ENCODE measurements at regions not wholly inside any gene's neighbourhood (a gene's known extent, or its start where the extent isn't known, plus 50 kb on each side); places are given as distances from the start of the nearest gene placed in this dataset.

DNA sequence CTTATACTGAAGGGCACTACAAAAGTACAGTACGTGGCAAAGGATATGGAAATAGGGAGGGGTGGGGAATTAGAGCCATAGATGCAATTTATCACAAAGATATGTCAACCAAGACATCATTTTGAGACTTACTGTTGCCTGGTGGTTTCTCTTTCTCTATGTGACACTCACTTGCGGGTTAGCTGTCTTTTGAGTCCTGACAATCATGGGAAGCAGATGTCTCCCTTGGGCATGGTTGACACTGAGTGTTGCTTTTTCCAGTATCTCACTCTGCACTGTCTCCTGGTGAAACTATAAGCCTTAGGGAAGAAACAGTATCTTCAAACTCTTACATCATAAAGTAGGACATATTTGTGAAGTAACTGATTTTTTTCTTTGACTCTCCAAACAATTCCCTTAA lies 383.5 kb upstream of the LCORL start:
- SMC1A ChIA-PET (ENCODE audit: uncharacterized antibody, unreplicated experiment) = no interaction called here
- Histone ChIP-seq H3K79me2 (ENCODE audit: control insufficient read depth, insufficient read depth, low read length) (no peaks in the 10 kb centered on the region), H3K4me1 (ENCODE audit: control insufficient read depth, insufficient read depth, low read length) (no peaks in the 10 kb centered on the region), H3K4me3 (no peak overlapping the region), H4K20me1 (ENCODE audit: control insufficient read depth, insufficient read depth) (no peaks in the 10 kb centered on the region), H3K36me3 (ENCODE audit: control insufficient read depth in 2 of 2, insufficient read depth in 2 of 2, low read length in 1 of 2) (no peaks in the 10 kb centered on the region), H3K9ac (ENCODE audit: control insufficient read depth, insufficient read depth, low read length) (no peak overlapping the region), H3K27me3 (replicated peaks in 1 of 2; ENCODE audit: control insufficient read depth in 2 of 2, insufficient read depth in 2 of 2, low read length in 1 of 2) (no peaks in the 10 kb centered on the region; a peak in 1 of 4 replicates), H3K9me3 (replicated peaks; ENCODE audit: control insufficient read depth, insufficient read depth, low read length) (no peaks in the 10 kb centered on the region), H2AFZ (ENCODE audit: control insufficient read depth, low read depth, low read length) (no peak overlapping the region), H3K4me2 (ENCODE audit: control insufficient read depth, insufficient read depth) (no peak overlapping the region), H3K27ac (ENCODE audit: control insufficient read depth, insufficient read depth) (no peak overlapping the region)
- DNase-seq (ENCODE audit: low read depth, low spot score) (no peak), ATAC-seq (no peak), FAIRE-seq (no peak)
- BruUV-seq (replicated peaks) = no TSS peak
- POLR2A ChIA-PET = no interaction called here
- CTCF ChIA-PET = no interaction called here
- WGBS (ENCODE audit: insufficient coverage, insufficient replicate concordance, low lambda C conversion rate, missing lambda C conversion rate) = 31% methylated on average over 2 of the region's 2 CpGs
- in situ Hi-C loops (cut with MboI) = no loop called here
- intact Hi-C loops (cut with micrococcal nuclease; ENCODE audit: unreplicated experiment) = no loop called here
- RAD21 ChIA-PET (ENCODE audit: unreplicated experiment) = no interaction called here
- no peak for TF ChIP-seq E2F8 (IDR thresholded peaks at IDR 0.05; ENCODE audit: low read depth, partially characterized antibody)
- no peak for TF ChIP-seq ZZZ3 (IDR thresholded peaks at IDR 0.05; ENCODE audit: control insufficient read depth, insufficient read length, low read depth)
- TF ChIP-seq, protein P1, sequence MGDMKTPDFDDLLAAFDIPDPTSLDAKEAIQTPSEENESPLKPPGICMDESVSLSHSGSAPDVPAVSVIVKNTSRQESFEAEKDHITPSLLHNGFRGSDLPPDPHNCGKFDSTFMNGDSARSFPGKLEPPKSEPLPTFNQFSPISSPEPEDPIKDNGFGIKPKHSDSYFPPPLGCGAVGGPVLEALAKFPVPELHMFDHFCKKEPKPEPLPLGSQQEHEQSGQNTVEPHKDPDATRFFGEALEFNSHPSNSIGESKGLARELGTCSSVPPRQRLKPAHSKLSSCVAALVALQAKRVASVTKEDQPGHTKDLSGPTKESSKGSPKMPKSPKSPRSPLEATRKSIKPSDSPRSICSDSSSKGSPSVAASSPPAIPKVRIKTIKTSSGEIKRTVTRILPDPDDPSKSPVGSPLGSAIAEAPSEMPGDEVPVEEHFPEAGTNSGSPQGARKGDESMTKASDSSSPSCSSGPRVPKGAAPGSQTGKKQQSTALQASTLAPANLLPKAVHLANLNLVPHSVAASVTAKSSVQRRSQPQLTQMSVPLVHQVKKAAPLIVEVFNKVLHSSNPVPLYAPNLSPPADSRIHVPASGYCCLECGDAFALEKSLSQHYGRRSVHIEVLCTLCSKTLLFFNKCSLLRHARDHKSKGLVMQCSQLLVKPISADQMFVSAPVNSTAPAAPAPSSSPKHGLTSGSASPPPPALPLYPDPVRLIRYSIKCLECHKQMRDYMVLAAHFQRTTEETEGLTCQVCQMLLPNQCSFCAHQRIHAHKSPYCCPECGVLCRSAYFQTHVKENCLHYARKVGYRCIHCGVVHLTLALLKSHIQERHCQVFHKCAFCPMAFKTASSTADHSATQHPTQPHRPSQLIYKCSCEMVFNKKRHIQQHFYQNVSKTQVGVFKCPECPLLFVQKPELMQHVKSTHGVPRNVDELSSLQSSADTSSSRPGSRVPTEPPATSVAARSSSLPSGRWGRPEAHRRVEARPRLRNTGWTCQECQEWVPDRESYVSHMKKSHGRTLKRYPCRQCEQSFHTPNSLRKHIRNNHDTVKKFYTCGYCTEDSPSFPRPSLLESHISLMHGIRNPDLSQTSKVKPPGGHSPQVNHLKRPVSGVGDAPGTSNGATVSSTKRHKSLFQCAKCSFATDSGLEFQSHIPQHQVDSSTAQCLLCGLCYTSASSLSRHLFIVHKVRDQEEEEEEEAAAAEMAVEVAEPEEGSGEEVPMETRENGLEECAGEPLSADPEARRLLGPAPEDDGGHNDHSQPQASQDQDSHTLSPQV (IDR thresholded peaks at IDR 0.05) = no peak
- TF ChIP-seq CHD4 (IDR thresholded peaks at IDR 0.05) = no peak
- TF ChIP-seq, protein P2, sequence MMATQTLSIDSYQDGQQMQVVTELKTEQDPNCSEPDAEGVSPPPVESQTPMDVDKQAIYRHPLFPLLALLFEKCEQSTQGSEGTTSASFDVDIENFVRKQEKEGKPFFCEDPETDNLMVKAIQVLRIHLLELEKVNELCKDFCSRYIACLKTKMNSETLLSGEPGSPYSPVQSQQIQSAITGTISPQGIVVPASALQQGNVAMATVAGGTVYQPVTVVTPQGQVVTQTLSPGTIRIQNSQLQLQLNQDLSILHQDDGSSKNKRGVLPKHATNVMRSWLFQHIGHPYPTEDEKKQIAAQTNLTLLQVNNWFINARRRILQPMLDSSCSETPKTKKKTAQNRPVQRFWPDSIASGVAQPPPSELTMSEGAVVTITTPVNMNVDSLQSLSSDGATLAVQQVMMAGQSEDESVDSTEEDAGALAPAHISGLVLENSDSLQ (IDR thresholded peaks at IDR 0.05) = no peak
- TF ChIP-seq, protein P3, sequence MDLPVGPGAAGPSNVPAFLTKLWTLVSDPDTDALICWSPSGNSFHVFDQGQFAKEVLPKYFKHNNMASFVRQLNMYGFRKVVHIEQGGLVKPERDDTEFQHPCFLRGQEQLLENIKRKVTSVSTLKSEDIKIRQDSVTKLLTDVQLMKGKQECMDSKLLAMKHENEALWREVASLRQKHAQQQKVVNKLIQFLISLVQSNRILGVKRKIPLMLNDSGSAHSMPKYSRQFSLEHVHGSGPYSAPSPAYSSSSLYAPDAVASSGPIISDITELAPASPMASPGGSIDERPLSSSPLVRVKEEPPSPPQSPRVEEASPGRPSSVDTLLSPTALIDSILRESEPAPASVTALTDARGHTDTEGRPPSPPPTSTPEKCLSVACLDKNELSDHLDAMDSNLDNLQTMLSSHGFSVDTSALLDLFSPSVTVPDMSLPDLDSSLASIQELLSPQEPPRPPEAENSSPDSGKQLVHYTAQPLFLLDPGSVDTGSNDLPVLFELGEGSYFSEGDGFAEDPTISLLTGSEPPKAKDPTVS (IDR thresholded peaks at IDR 0.05; ENCODE audit: low read depth, low read length) = no peak
- no peak for TF ChIP-seq IKZF1 (conservative IDR thresholded peaks at IDR 0.05)
- TF ChIP-seq CBFB (IDR thresholded peaks at IDR 0.05; ENCODE audit: low read depth) = no peak
- TF ChIP-seq, protein P4, sequence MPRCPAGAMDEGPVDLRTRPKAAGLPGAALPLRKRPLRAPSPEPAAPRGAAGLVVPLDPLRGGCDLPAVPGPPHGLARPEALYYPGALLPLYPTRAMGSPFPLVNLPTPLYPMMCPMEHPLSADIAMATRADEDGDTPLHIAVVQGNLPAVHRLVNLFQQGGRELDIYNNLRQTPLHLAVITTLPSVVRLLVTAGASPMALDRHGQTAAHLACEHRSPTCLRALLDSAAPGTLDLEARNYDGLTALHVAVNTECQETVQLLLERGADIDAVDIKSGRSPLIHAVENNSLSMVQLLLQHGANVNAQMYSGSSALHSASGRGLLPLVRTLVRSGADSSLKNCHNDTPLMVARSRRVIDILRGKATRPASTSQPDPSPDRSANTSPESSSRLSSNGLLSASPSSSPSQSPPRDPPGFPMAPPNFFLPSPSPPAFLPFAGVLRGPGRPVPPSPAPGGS (IDR thresholded peaks at IDR 0.05; ENCODE audit: borderline replicate concordance, insufficient read depth, low read depth, low read length, poor library complexity, severe bottlenecking) = no peak
- TF ChIP-seq, protein P5, sequence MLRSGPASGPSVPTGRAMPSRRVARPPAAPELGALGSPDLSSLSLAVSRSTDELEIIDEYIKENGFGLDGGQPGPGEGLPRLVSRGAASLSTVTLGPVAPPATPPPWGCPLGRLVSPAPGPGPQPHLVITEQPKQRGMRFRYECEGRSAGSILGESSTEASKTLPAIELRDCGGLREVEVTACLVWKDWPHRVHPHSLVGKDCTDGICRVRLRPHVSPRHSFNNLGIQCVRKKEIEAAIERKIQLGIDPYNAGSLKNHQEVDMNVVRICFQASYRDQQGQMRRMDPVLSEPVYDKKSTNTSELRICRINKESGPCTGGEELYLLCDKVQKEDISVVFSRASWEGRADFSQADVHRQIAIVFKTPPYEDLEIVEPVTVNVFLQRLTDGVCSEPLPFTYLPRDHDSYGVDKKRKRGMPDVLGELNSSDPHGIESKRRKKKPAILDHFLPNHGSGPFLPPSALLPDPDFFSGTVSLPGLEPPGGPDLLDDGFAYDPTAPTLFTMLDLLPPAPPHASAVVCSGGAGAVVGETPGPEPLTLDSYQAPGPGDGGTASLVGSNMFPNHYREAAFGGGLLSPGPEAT (IDR thresholded peaks at IDR 0.05; ENCODE audit: low read depth) = no peak
- TF ChIP-seq EGR1 (IDR thresholded peaks at IDR 0.05; ENCODE audit: borderline replicate concordance in 1 of 2, low read depth in 2 of 2, low read length in 2 of 2) = no peak

Measured in GM12878 (cell line).